Neural progenitor cell (in vitro differentiated cells): ENCODE measurements at regions not wholly inside any gene's neighbourhood (a gene's known extent, or its start where the extent isn't known, plus 50 kb on each side); places are given as distances from the start of the nearest gene placed in this dataset.

Experiments used
- DNase-seq: peaks from one replicate; pipeline ENCODE4 v3.0.0-alpha.2; 2016; ENCODE audit warnings: low spot score
- H2AFZ ChIP-seq: fragments of 200-600 bp; sonication (generic); replicated peaks from 2 replicates; pipeline ENCODE4 v1.6.1; 2016; ENCODE audit warnings: antibody characterized with exemption
- H3F3A ChIP-seq: fragments of 200-600 bp; sonication (generic); 2 replicates; pipeline ENCODE4 v1.6.1; 2016; ENCODE audit warnings: antibody characterized with exemption, low read depth
- H3K27ac ChIP-seq: fragments of 200-600 bp; sonication (generic); 2 replicates; pipeline ENCODE4 v1.5.1; 2016; ENCODE audit warnings: mild to moderate bottlenecking
- H3K27me3 ChIP-seq: fragments of 200-600 bp; sonication (generic); 2 replicates; pipeline ENCODE4 v1.6.1; 2016; ENCODE audit warnings: mild to moderate bottlenecking, moderate library complexity
- H3K36me3 ChIP-seq: fragments of 200-600 bp; sonication (generic); 2 replicates; pipeline ENCODE4 v1.5.1; 2016
- H3K4me1 ChIP-seq: fragments of 200-600 bp; sonication (generic); 2 replicates; pipeline ENCODE4 v1.6.1; 2016; ENCODE audit warnings: mixed run types
- H3K4me2 ChIP-seq: fragments of 200-600 bp; sonication (generic); 2 replicates; pipeline ENCODE4 v1.6.1; 2016
- H3K4me3 ChIP-seq: fragments of 200-600 bp; sonication (generic); 2 replicates; pipeline ENCODE4 v1.5.1; 2016
- H3K79me2 ChIP-seq: fragments of 200-600 bp; sonication (generic); 2 replicates; pipeline ENCODE4 v1.6.1; 2016; ENCODE audit warnings: low read depth
- H3K9ac ChIP-seq: fragments of 200-600 bp; sonication (generic); 2 replicates; pipeline ENCODE4 v1.6.1; 2016
- H3K9me3 ChIP-seq: fragments of 200-600 bp; sonication (generic); 2 replicates; pipeline ENCODE4 v1.5.1; 2016; ENCODE audit warnings: low read depth
- H4K20me1 ChIP-seq: fragments of 200-600 bp; sonication (generic); 2 replicates; pipeline ENCODE4 v1.6.1; 2016; ENCODE audit warnings: low read depth
- H3K27ac Mint-ChIP-seq: 3 replicates; pipeline ENCODE4 v1.8.0; 2021; ENCODE audit warnings: mixed read lengths
- H3K27me3 Mint-ChIP-seq: 2 replicates; pipeline ENCODE4 v1.8.0; 2022; ENCODE audit warnings: low read depth, mild to moderate bottlenecking, inconsistent platforms, moderate library complexity, mixed read lengths; ENCODE audit not compliant: insufficient read depth
- H3K36me3 Mint-ChIP-seq: 3 replicates; pipeline ENCODE4 v1.8.0; 2021; ENCODE audit warnings: mixed read lengths
- H3K4me1 Mint-ChIP-seq: 3 replicates; pipeline ENCODE4 v1.8.0; 2021; ENCODE audit warnings: mixed read lengths
- H3K4me3 Mint-ChIP-seq: 3 replicates; pipeline ENCODE4 v1.8.0; 2021; ENCODE audit warnings: mild to moderate bottlenecking, moderate library complexity, mixed read lengths
- H3K9me3 Mint-ChIP-seq: 3 replicates; pipeline ENCODE4 v1.8.0; 2020; ENCODE audit warnings: mixed read lengths
- CTCF ChIP-seq: fragments of 200-600 bp; sonication (generic); IDR thresholded peaks from 2 replicates; pipeline ENCODE4 v1.5.1; 2017; ENCODE audit warnings: antibody characterized with exemption, mild to moderate bottlenecking
- EZH2 ChIP-seq: fragments of 200-600 bp; sonication (generic); IDR thresholded peaks from 2 replicates; pipeline ENCODE4 v1.6.1; 2017; ENCODE audit warnings: antibody characterized with exemption, mild to moderate bottlenecking, moderate library complexity
- EZH2phosphoT487 ChIP-seq: fragments of 200-600 bp; sonication (generic); IDR thresholded peaks from 2 replicates; pipeline ENCODE4 v1.6.1; 2017; ENCODE audit warnings: antibody characterized with exemption

- H4K20me1 ChIP-seq, result no peaks in the 10 kb centered on the region
- no peaks in the 10 kb centered on the region for H3F3A ChIP-seq
- no peaks in the 10 kb centered on the region for H3K36me3 ChIP-seq
- no peak overlapping the region for H3K4me2 ChIP-seq
- H3K9me3 ChIP-seq, result no peaks in the 10 kb centered on the region
- Mint-ChIP-seq H3K36me3 (no peaks in the 10 kb centered on the region), H3K4me3 (no peak overlapping the region), H3K9me3 (no peaks in the 10 kb centered on the region), H3K27ac (no peak overlapping the region), H3K27me3 (peaks cover 4% of the 10 kb centered on the region), H3K4me1 (peaks cover 8% of the 10 kb centered on the region)
- peaks cover 5% of the 10 kb centered on the region for H3K4me1 ChIP-seq
- no peak for DNase-seq
- H3K79me2 ChIP-seq, result no peaks in the 10 kb centered on the region
- H3K9ac ChIP-seq, result no peak overlapping the region
- peak overlapping the region; percentile 10 for H2AFZ ChIP-seq
- no peak overlapping the region for H3K27ac ChIP-seq
- H3K27me3 ChIP-seq, result no peaks in the 10 kb centered on the region
- no peak for TF ChIP-seq EZH2phosphoT487
- no peak for TF ChIP-seq EZH2
- H3K4me3 ChIP-seq, result no peak overlapping the region
Measured at GRCh38 chr11:112361396-112361795, 100.7 kb upstream of the PLET1 start.

- Histone ChIP-seq H3K9ac (no peak overlapping the region), H3K4me1 (peaks cover 5% of the 10 kb centered on the region), H3K9me3 (no peaks in the 10 kb centered on the region), H3F3A (no peaks in the 10 kb centered on the region), H3K27ac (no peak overlapping the region), H2AFZ (no peak overlapping the region), H3K4me2 (no peak overlapping the region), H3K79me2 (no peaks in the 10 kb centered on the region), H3K4me3 (no peak overlapping the region), H3K36me3 (no peaks in the 10 kb centered on the region), H3K27me3 (no peaks in the 10 kb centered on the region), H4K20me1 (no peaks in the 10 kb centered on the region)
- H3K27ac Mint-ChIP-seq, result no peak overlapping the region
- no peak overlapping the region for H3K4me3 Mint-ChIP-seq
- H3K4me1 Mint-ChIP-seq, result peaks cover 26% of the 10 kb centered on the region
- peaks cover 6% of the 10 kb centered on the region for H3K27me3 Mint-ChIP-seq
- TF ChIP-seq EZH2phosphoT487, result no peak
- no peak for TF ChIP-seq EZH2
- TF ChIP-seq CTCF, result no peak
- H3K9me3 Mint-ChIP-seq, result no peaks in the 10 kb centered on the region
- no peak for DNase-seq
- H3K36me3 Mint-ChIP-seq, result no peaks in the 10 kb centered on the region
Measured at GRCh38 chr11:112363527-112363926, 102.9 kb upstream of the PLET1 start.

GRCh38 chr11:112364962-112365481 is 104.4 kb upstream of the PLET1 start:
- Histone ChIP-seq H2AFZ (no peak overlapping the region), H3K79me2 (no peaks in the 10 kb centered on the region), H4K20me1 (no peaks in the 10 kb centered on the region), H3K4me2 (no peak overlapping the region), H3K4me1 (peaks cover 5% of the 10 kb centered on the region), H3K27me3 (no peaks in the 10 kb centered on the region), H3K4me3 (no peak overlapping the region), H3K9ac (no peak overlapping the region), H3K36me3 (no peaks in the 10 kb centered on the region), H3K27ac (no peak overlapping the region), H3F3A (no peaks in the 10 kb centered on the region), H3K9me3 (no peaks in the 10 kb centered on the region)
- no peaks in the 10 kb centered on the region for H3K36me3 Mint-ChIP-seq
- no peaks in the 10 kb centered on the region for H3K9me3 Mint-ChIP-seq
- no peak for DNase-seq
- H3K4me1 Mint-ChIP-seq, result peaks cover 29% of the 10 kb centered on the region
- H3K27me3 Mint-ChIP-seq, result peaks cover 6% of the 10 kb centered on the region
- H3K27ac Mint-ChIP-seq, result no peak overlapping the region
- TF ChIP-seq EZH2phosphoT487 (no peak), CTCF (no peak), EZH2 (no peak)
- H3K4me3 Mint-ChIP-seq, result no peak overlapping the region

- no peaks in the 10 kb centered on the region for H3K27me3 ChIP-seq
- H3K27me3 Mint-ChIP-seq, result peaks cover 6% of the 10 kb centered on the region
- peaks cover 29% of the 10 kb centered on the region for H3K4me1 Mint-ChIP-seq
- DNase-seq, result no peak
- no peaks in the 10 kb centered on the region for H3K79me2 ChIP-seq
- no peak overlapping the region for H2AFZ ChIP-seq
- H3K36me3 Mint-ChIP-seq, result no peaks in the 10 kb centered on the region
- H3K27ac ChIP-seq, result no peak overlapping the region
- H3K9me3 Mint-ChIP-seq, result no peaks in the 10 kb centered on the region
- no peak overlapping the region for H3K4me2 ChIP-seq
- H4K20me1 ChIP-seq, result no peaks in the 10 kb centered on the region
- peaks cover 5% of the 10 kb centered on the region for H3K4me1 ChIP-seq
- TF ChIP-seq EZH2phosphoT487 (no peak), EZH2 (no peak), CTCF (no peak)
- no peak overlapping the region for H3K9ac ChIP-seq
- H3K36me3 ChIP-seq, result no peaks in the 10 kb centered on the region
- H3K4me3 Mint-ChIP-seq, result no peak overlapping the region
- H3K9me3 ChIP-seq, result no peaks in the 10 kb centered on the region
- H3K27ac Mint-ChIP-seq, result no peak overlapping the region
- H3F3A ChIP-seq, result no peaks in the 10 kb centered on the region
- no peak overlapping the region for H3K4me3 ChIP-seq
Measured at GRCh38 chr11:112366012-112366411, 105.4 kb upstream of the PLET1 start.
